RKO (cell line): ENCODE measurements at regions not wholly inside any gene's neighbourhood (a gene's known extent, or its start where the extent isn't known, plus 50 kb on each side); places are given as distances from the start of the nearest gene placed in this dataset.
"Not testable (repeated sequence)": the region's sequence is repeated elsewhere in the genome, so short reads cannot be mapped to it uniquely, and the experiment has no call there.

Experiments used
- DNase-seq: peaks from one replicate; pipeline ENCODE4 v3.0.0-alpha.2; 2016; ENCODE audit warnings: low spot score

DNA sequence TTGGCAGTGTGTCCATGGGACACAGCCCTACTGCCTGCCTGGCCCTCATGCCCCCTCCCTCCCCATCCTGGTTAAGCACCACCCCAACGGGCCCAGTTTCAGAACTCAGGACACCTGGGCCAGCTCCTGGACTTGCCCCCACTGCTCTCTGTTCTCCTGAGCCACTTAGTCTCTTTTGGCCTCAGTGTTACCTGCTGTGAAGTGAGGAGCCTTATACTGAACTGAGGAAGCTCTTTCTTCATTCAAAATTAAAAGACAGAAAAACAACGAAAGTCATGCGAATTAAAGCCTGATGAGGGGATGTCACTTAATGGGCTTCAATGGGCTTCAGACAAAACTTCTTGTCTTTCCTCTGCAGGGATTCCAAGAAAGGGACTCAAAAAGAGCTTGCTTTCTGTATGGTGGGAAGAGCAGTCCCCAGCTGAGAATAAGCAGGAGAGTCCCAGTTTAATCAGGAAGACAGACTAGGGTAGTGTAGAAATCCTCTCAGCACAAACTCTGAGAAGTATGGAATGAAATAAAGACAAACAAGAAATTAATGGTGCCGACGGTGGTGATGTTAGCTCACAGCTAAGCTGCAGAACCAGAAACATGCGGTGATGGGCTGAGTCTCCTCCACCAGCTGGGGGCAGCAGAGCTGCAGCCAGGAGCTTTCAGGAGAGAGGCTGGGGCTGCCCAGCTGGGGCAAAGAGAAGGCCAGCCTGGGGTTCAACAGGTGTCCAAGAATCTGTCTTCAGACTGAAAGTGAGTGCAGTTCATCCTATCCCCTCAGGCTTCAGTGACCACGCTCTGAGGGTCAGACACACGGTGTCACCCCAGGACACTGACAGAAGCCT lies 101.0 kb downstream of the GGTLC2 start:
- DNase-seq: no peak

DNA sequence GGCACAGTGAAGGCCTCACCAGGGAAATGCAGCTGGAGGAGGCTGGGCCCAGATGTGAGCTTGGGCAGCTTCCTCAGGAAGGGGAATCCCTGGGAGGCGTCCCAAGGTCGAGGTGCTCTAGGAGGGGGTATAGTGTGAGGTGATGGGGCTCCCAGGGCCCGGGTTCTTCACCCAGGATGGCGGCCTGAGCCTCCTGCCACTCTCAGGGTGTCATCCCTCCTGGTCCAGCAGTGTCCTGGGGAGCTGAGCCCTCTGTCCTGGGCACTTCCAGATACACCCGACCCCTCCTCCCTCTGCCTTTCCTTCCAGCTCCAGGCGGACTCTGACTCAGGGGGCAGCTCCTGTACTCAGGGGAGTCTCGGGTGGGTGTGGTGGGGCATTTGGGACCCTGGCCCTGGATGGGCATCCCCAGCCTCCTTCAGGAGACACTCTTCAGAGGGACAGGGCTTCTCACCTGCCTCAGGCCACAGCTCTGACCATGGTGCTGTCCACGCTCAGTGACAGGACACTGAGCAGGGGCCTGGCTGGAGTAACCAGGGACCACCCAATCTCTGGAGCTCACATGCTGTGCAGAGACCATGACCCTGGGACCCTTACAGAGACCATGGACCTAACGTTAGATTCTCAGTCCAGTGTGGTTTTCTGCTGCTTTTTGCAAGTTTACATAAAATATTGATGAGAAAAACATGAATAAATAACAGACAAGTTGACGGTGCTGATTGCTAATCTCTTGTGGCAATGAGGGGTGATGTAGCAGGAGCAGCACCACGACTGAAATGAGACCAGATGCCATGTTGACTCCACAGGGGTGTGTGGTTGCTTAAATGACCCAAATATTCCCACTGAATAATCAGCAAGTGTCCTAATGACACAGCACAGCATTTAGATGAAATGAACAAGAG lies 101.9 kb downstream of the GGTLC2 start:
- no peak for DNase-seq

DNA sequence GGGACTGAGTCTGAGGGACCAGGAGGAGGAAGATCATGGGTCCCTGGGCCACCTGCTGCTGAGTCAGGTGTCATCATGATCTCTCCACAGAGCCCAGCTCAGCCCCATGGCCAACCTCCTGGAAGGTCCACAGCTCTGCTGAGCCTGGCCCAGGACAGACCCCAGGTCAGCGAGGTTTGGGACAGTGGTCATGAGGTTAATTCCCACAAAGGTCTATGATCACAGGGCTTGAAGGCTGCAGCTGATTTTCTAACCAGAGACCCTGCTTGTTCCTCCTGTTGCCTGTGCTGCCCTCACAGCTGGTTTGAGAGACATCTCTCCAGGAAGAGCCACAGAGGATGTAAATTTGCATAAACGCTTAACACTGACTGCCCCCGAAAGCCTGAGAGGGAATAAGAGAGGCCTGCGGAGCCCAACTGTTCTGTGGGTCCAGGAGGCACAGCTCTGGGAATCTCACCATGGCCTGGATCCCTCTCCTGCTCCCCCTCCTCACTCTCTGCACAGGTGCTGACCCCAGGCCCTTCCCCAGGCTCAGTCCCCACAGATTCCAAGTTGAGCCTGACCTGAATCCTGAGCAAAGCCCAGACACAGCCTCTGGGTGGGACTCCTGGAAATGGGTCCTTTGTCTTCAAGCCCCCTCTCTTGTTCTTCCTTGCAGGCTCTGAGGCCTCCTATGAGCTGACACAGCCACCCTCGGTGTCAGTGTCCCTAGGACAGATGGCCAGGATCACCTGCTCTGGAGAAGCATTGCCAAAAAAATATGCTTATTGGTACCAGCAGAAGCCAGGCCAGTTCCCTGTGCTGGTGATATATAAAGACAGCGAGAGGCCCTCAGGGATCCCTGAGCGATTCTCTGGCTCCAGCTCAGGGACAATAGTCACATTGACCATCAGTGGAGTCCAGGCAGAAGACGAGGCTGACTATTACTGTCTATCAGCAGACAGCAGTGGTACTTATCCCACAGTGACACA lies 102.8 kb downstream of the GGTLC2 start:
- DNase-seq: no peak

DNA sequence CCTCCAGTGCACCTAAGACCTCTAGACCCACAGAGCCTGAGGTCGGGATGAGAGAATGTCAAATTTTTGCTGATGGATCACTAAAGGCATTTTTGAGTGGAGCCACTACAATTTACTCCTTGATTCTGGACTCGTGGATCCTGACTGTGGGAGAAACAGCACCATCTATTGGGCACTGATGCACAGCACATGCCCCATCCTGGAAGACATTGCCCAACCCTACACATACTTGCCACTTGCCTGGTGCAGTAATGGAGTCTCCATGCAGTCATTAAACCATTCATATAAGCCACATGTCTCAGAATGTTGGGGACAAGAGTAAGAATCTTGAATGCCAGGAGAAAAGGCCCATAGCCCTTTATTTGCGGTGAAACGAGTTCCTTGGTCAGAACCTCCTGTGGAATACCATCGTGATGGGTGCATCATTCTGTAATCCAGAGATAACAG lies 103.9 kb downstream of the GGTLC2 start:
- peak; percentile 23 for DNase-seq

DNA sequence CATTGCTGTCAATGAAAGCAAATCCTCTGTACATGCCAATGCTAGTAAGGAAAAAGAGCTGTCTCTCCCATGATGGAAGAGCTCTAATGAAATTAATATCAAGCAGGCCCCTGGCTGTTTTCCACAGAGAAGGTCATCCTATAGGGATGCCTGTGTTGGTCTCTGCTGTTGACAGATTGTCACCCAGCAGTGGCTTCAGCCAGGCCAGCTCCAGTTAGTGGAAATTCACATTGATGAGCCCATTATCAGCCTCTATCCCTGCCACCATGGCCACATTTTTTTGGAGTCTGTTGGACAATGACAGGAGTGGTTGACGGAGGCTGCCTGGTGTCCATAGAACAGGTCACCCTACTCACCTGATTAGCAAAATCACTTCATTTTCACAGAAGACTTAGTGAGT lies 104.3 kb downstream of the GGTLC2 start:
- DNase-seq: no peak

DNA sequence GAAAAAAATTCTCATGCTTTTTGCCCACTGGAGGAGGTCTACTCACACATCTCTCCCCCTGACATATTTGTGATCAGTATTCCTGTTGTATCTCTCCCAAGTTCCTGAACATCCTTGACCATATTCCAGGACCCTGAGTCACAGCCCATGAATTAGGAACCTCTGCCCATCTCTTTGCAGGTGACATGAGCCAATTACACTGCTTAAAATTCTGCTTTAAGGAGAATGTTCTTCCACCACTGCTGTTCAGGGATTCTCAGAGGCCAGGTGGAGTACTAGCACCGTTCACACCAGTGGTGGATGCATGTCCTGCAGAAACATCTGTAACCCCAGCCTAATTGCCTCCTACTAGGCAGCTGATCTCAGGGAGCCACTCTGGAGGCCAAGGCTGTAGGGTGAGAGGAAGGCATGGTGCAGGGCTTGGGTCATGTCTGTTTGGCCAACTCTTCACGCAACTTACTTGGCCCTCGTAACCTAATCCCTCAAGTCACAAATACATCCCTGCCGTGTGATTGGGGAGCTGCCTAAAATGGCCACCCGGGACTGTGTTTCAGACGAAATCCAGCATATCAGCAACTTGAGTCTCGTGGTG lies 104.8 kb downstream of the GGTLC2 start:
- no peak for DNase-seq

DNA sequence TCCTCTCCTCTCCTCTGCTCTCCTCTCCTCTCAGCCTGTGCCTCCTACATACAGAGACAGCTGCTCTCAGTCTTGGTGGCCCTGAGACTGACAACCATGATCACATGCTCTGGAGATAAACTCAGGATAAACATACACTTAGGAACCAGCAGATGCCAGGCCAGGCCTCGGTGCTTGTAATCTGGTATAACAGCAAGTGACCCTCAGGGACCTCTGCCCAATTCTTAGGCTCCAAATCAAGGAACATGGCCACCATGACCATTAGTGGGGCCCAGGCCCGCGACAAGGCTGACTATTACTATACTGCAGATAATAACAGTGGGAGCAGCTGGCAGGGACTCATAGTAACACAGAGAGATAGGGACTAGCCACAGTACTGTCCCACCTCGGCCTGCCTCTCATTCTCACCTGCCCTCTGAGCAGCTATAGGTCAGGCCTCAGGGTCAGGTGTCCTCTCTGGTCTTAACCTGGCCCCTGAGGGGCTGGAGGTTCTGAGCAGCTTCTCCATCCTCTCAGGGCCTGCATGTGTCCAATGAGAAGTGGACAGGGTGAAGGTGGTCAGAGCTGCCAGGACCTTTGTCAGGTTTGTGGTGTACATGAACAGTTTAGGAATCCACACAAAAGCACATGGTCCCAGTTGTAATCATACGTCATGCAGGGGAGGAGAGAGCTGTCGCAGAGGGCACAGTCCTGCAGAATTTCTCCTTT lies 106.1 kb downstream of the GGTLC2 start:
- no peak for DNase-seq

DNA sequence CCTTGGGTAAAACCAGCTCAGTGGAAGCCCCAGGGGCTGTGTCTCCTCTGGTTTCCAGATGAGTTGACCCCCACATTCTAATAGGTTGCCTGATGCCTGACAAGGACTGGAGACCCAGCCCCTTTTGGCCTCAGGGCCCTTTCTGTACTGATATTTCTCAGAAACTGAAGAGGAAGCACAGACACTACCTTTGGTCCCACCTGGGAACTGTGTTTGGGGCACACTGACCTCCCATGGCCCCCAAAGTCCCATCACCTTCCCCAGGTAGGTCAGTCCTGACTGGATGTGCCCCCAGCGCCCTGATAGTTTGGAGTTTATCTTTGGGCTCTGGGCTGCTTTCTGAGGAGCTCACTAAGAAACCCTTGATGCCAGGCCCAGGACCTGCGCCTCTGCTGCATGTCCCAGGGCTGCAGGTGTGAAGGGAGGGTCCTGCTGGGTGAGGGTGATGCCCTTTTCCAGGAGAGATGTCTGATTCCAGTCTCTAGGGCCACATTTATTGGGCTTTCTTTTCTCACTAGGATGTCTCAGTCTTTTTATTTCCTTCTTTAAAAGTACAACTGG lies 106.7 kb downstream of the GGTLC2 start:
- no peak for DNase-seq

DNA sequence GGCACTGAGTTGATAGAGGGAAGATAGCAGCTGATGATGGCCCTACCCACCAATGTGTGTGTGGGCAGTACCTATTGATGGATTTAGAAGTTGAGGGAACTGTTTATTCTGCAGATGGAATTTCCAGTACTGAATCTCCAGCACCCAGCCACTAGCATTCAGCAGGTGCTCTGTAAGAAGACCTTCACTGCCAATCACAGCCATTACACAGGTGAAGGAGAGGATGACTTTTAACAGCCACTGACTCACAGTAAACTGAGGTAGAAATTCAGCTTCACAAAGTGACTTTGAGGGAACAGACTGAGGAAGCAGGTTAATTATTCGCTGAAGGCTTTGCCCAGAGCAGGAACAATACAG lies 107.8 kb downstream of the GGTLC2 start:
- no peak for DNase-seq

DNA sequence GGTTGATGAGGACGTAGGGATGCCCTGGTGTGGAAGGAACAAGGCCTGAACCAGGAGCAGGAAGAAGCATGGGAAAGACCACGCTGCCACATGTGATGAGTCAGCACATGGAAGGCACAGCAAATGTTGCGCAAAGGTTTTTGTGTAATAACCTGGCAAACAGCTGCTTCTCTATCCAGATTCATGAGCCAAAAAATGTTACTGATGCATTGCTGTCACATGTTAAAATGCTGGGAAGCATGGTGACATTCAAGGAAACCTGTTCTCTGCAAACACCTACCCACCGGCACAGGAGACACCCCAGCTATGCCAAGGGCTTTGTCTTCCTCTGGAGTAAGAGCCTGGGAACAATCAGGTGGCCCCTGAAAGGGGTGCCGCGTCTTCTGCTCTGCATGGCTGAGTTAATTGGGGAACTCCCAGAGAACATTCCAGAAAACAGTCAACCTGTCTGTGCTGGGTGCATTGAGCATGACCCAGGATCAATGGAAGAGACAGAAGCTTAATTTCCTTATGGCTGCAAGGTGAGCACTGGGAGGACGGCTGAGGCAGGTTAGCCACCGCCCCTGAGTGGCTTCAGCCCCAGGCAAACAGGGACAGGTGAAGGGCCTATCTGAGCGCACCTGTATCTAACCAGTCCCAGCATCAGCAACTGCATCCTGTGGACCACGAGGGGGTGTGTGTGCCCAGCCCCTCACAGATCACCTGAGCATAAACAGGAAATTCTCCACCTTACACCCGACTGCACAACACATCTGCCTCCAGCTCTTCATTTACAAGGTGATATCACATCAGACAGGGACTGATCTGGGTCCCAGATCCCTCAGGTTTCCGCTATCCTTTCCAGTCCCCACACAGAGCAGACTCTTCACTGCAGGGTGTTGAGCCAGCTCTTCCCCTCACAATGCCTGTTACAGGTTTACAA lies 108.4 kb downstream of the GGTLC2 start:
- DNase-seq: no peak

DNA sequence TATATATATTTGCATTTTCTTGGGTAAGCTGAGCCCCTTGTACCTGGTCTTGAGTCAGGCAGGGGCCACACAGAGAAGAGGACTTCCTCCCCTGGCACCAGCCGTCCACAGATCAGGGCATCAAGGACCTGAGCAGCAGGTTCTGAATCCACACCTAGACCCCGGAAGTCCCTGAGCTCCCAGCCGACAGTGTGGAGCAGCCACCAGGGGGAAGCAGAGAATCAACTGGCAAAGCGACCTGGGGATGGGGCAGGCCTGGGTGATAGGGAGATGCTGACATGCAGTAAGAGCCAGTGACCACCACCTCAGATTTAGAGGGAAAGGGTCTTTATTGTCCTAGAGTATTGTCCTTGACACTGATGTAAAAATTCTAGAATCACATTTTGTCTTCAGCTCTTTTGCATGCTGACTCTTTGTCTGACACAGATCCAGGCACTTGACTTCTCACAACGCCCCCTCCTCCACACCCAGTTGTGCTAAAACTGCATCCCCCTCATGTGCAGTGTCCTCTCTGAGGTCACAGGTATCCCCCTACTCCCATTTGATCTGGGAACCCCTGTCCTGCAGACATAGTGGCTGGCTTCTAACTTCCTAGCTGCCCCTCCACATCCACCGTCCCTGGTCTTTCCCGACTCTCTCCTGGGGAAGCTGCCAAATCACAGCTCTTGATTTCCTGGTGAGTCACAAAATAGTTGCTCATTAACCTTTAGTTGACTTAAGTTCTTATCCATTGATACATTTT lies 109.3 kb downstream of the GGTLC2 start:
- peak; percentile 42 for DNase-seq

DNA sequence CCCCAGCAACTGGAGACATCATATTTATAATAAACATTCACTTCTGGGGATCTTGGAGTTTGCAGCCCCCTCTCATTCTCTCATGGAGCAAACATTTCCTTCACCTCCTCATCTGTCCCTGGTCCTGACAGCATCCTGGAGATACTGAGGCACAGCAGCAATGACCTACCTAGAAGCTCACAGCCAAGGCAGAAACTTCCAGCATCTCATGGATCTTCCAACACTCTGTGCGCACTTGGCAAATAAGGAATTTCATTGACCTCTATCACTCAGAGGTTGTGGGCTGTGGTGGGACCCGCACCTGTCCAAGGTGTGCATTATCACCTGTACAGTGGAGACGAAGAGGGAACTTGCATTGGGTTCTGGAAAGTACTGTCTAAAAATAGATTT lies 109.8 kb downstream of the GGTLC2 start:
- DNase-seq: no peak

DNA sequence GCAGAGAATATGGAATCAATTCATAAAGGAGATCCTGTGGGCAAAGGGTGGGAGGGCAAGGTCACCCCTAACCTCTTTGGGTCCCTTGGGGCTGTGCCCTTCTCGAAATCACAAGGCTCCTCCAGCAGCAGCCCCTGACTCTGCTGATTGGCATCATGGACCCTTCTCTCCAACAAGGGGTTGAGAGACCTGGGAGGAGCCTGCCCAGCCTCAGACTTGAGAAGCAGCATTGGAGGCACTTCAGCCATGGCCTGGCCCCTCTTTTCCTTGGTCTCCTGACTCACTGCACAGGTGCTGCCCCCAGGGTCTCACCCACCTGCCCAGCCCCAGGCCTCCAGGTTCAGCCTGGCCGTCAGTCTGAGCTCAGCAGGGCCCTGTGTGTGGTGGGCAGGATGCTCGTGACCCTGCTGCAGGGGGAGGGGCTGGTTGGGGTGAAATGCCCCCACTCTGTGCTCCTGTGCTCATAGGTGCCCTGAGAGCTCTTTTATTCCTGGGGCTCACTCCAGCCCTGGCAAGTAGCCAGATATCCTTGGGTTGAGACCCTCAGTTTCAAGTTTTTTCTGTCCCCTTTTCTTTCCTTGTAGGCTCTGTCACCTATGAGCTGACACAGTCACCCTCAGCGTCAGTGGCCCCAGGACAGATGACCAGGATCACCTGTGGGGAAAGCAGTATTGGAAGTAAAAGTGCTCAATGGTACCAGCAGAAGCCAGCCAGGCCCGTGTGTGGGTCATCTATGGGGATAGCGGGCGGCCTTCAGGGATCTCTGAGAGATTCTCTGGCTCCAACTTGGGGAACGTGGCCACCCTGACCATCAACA lies 110.8 kb downstream of the GGTLC2 start:
- DNase-seq: no peak

DNA sequence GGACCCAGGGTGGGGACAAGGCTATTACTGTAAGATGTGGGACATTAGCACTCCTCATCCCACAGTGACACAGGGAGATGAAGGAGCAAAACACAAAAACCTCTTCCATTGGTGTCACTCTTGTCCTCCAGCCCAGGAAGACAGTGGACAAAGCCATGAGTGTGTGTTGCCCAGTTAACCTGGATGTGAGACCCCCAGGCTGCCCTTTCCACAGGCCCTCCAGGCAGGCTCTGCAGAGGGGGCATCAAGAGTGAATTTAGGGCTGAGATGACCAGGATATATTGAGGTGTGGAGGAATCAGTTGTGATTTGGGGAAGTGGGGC lies 111.3 kb downstream of the GGTLC2 start:
- no peak for DNase-seq

DNA sequence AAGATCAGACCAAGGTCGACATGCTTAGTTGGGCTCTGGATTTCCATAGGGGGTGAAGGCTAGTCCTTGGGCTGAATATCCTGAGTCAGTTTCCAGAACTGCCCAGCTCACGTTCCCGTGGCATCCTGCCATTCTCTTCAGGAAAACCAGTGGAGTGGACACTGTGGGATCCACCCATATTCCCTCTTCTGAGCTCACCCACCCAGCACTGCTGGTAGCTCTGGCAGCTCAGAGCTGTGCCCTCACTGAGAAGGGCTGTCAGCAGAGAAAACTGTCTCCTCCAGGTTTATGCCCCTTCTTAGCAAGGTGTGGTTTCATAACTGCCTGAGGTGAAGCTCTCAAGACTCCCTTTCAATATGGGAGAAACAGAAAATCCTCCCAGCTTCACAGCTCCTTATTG lies 111.7 kb downstream of the GGTLC2 start:
- no peak for DNase-seq

DNA sequence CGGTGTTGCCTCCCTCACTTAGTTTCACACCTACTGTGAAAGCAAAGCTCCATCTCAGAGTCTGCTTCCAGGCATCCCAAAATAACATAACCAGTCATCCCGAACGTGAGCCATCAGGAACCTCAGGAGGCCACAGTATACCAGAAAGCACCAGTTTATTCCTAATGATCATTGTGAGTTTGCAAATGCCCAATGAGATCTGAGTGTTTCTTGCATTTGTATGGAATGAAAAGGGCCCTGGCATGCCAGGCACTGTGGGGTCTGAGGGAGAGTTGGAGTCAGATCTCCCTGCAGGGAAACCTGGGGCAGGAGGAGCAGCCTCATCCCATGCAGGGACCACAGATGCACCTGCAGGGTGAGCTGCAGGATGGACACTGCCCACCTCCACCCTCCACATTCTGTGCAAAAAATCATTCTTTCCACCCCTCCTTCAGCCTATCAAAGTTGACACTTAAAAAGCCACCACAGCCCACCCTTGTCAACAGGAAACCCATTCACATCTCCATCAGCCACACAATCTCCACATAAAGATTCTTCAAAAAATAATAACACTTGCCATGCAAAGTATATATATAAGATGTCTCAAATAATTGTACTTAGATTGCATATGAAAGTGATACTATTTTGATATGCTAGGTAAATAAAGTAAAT lies 112.3 kb downstream of the GGTLC2 start:
- DNase-seq: not testable (repeated sequence)

DNA sequence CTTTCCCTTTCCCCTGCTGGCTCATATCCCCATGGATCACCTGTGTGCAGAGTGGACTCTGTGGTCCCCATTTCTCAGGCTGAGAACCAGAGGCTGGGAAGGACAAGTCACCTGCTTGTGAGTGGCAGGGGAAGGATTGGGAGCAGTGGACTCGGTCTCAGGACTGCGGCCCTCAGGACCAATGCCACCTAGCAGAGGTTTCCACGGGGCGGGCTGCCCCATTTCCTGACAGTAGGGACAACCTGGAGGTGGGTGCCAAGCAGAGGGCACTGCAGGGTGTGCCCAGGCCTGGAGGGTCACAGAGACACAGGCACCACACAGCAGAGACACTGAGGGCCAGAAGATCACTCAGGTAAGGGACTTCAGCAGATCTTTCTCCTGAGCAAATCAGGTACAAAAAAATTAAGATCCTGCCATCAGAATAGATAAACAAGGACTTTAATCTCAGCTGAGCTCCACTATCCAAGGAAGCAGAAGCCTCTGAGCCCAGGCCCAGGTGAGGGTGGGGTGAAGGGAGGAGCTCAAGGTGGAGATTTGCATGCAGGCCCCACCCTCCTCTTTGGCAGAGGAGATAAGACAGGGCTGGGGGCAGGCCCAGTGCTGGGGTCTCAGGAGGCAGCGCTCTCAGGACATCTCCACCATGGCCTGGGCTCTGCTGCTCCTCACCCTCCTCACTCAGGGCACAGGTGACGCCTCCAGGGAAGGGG lies 113.8 kb downstream of the GGTLC2 start:
- DNase-seq: not testable (repeated sequence)
